Adrenal gland (tissue), 5 donors: ENCODE measurements at regions not wholly inside any gene's neighbourhood (a gene's known extent, or its start where the extent isn't known, plus 50 kb on each side); places are given as distances from the start of the nearest gene placed in this dataset.

Experiments used
- POLR2A ChIP-seq, 2 donors: fragments of 450-650 bp; IDR thresholded peaks; one replicate each; pipeline ENCODE4 v1.6.1; 2017; ENCODE audit warnings: antibody characterized with exemption in 2 of 2, mild to moderate bottlenecking in 2 of 2, moderate library complexity in 1 of 2
- TF ChIP-seq, protein P1 (sequence below), 6 experiments: fragments of 450-650 bp in 4 of 6; fragments of 200-600 bp in 2 of 6; sonication (generic) in 1 of 6; IDR thresholded peaks; 1 replicate in 5 of 6; 2 replicates in 1 of 6; pipeline versions ENCODE4 v1.5.1 to v1.8.0; 2016 to 2021; ENCODE audit warnings: antibody characterized with exemption in 6 of 6, mild to moderate bottlenecking in 2 of 6, moderate library complexity in 1 of 6
- donor health status: DM: no; HTN: no; CAD: no.

DNA sequence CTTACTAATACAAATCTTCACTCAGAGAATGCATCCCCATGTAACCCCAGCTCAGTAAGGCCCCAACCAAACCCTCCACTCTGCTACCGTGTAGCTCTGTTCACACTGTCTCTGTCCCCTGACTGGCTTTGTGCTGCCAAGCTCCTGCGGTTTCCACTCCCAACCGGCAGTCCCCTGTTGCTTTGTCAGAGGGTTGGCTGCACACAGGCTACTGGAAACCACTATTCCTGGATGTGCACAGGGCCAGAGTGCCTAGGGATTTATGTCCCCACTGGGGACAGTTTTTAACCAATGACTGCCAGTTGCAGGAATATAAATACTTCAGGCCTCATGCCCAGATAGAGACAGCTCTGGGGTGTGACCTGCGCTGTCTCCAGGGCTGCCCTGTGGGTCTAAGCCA is 157.1 kb upstream of the C16orf82 start:
- TF ChIP-seq POLR2A (IDR thresholded peaks at IDR 0.05) = no peak
- TF ChIP-seq, protein P1, sequence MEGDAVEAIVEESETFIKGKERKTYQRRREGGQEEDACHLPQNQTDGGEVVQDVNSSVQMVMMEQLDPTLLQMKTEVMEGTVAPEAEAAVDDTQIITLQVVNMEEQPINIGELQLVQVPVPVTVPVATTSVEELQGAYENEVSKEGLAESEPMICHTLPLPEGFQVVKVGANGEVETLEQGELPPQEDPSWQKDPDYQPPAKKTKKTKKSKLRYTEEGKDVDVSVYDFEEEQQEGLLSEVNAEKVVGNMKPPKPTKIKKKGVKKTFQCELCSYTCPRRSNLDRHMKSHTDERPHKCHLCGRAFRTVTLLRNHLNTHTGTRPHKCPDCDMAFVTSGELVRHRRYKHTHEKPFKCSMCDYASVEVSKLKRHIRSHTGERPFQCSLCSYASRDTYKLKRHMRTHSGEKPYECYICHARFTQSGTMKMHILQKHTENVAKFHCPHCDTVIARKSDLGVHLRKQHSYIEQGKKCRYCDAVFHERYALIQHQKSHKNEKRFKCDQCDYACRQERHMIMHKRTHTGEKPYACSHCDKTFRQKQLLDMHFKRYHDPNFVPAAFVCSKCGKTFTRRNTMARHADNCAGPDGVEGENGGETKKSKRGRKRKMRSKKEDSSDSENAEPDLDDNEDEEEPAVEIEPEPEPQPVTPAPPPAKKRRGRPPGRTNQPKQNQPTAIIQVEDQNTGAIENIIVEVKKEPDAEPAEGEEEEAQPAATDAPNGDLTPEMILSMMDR (IDR thresholded peaks at IDR 0.05) = no peak
